K562 (cell line): ENCODE measurements at regions not wholly inside any gene's neighbourhood (a gene's known extent, or its start where the extent isn't known, plus 50 kb on each side); places are given as distances from the start of the nearest gene placed in this dataset.

Experiments used
- ATAC-seq: fragments of 200-7000 bp; cut with Tn5 transposase; 3 replicates; pipeline ENCODE4 v1.9.1; 2020; ENCODE audit warnings: moderate library complexity
- BruUV-seq: library from RNA; stranded (reverse); fragments of 400-500 nt; replicated peaks from 2 replicates; lab custom pipeline; 2021; lab: Mats Ljungman, UMichigan
- CTCF ChIA-PET: fragments of 300-600 bp; formaldehyde crosslinking; extraction: SDS; loops from one replicate; lab custom pipeline; 2021; ENCODE audit warnings: low intra/inter-chr PET ratio; lab: Yijun Ruan, JAX
- POLR2A ChIA-PET: fragments of 300-600, 350-650 bp; sonication (Branson Sonifier 250); formaldehyde crosslinking; extraction: SDS; loops from one replicate; lab custom pipeline; 2021; ENCODE audit warnings: antibody characterized with exemption, inconsistent platforms; lab: Yijun Ruan, JAX
- DNase-seq, 4 experiments: peaks; one replicate each; pipeline versions ENCODE4 v3.0.0 to v3.0.0-alpha.2; 2011 to 2018; ENCODE audit warnings: low spot score in 3 of 4, mixed read lengths in 3 of 4; ENCODE audit errors: extremely low read depth in 1 of 4
- FAIRE-seq: peaks from 2 replicates; lab custom pipeline; 2011; peaks lifted over from hg19 to GRCh38; lab: Jason Lieb, UNC
- H2AFZ ChIP-seq: 2 replicates; pipeline ENCODE4 v1.6.0; 2011; ENCODE audit warnings: low read depth, low read length, control low read depth, inconsistent platforms
- H3K27ac ChIP-seq: fragments of 200-600 bp; 3 replicates; pipeline ENCODE4 v1.8.0; 2011; ENCODE audit warnings: low read depth, mild to moderate bottlenecking, control low read depth, inconsistent platforms, low read length, moderate library complexity, mixed read lengths; ENCODE audit errors: extremely low read depth
- H3K27me3 ChIP-seq, 2 experiments: fragments of 300-600 bp in 1 of 2; 2 replicates in 1 of 2; 3 replicates in 1 of 2; pipeline versions ENCODE4 v1.6.0 to v1.8.0; 2011; ENCODE audit warnings: inconsistent platforms in 2 of 2, low read length in 2 of 2, mild to moderate bottlenecking in 1 of 2, mixed read lengths in 1 of 2, moderate library complexity in 1 of 2; ENCODE audit not compliant: control insufficient read depth in 2 of 2, insufficient read depth in 2 of 2
- H3K36me3 ChIP-seq: fragments of 300-600 bp; 3 replicates; pipeline ENCODE4 v1.8.0; 2011; ENCODE audit warnings: mild to moderate bottlenecking, low read length, inconsistent platforms; ENCODE audit not compliant: control insufficient read depth, insufficient read depth
- H3K4me1 ChIP-seq, 2 experiments: fragments of 200-600 bp in 1 of 2; replicated peaks in 1 of 2; 2 replicates in 1 of 2; 3 replicates in 1 of 2; pipeline versions ENCODE4 v1.5.1 to v1.8.0; 2011; ENCODE audit warnings: inconsistent platforms in 2 of 2, low read length in 2 of 2, mild to moderate bottlenecking in 1 of 2, mixed read lengths in 1 of 2, moderate library complexity in 1 of 2; ENCODE audit not compliant: control insufficient read depth in 2 of 2, insufficient read depth in 2 of 2
- H3K4me2 ChIP-seq: 2 replicates; pipeline ENCODE4 v1.6.1; 2011; ENCODE audit warnings: low read length, control low read depth, inconsistent platforms, mixed read lengths; ENCODE audit not compliant: insufficient read depth
- H3K4me3 ChIP-seq: fragments of 200-600 bp; sonication (generic), shearing (Covaris generic); 2 replicates; pipeline ENCODE4 v1.5.1; 2016; ENCODE audit warnings: control low read depth, inconsistent platforms
- H3K79me2 ChIP-seq: fragments of 200-600 bp; 3 replicates; pipeline ENCODE4 v1.8.0; 2011; ENCODE audit warnings: low read length, inconsistent platforms; ENCODE audit not compliant: control insufficient read depth, insufficient read depth
- H3K9ac ChIP-seq, 2 experiments: 2 replicates each; pipeline versions ENCODE4 v1.6.0 to v1.6.1; 2011; ENCODE audit warnings: low read depth in 2 of 2, low read length in 2 of 2, control low read depth in 1 of 2, inconsistent platforms in 1 of 2, mild to moderate bottlenecking in 1 of 2, mixed read lengths in 1 of 2; ENCODE audit not compliant: insufficient read depth in 1 of 2
- H3K9me1 ChIP-seq: one replicate; pipeline ENCODE4 v1.6.0; 2011; ENCODE audit warnings: inconsistent platforms, mild to moderate bottlenecking, low read length, moderate library complexity; ENCODE audit not compliant: control insufficient read depth, insufficient read depth
- H3K9me3 ChIP-seq: replicated peaks from 2 replicates; pipeline ENCODE4 v1.5.1; 2011; ENCODE audit warnings: low read depth, low read length, inconsistent platforms; ENCODE audit not compliant: control insufficient read depth, insufficient read depth
- H4K20me1 ChIP-seq: replicated peaks from 2 replicates; pipeline ENCODE4 v1.6.1; 2011; ENCODE audit warnings: low read length, inconsistent platforms, mixed read lengths; ENCODE audit not compliant: control insufficient read depth, insufficient read depth
- BCOR ChIP-seq: fragments of 450-650 bp; IDR thresholded peaks from 2 replicates; pipeline ENCODE4 v1.6.1; 2016
- CCAR2 ChIP-seq: fragments of 200-400 bp; formaldehyde crosslinking; IDR thresholded peaks from 2 replicates; pipeline ENCODE4 v1.6.1; 2017; ENCODE audit warnings: mild to moderate bottlenecking, low read depth, low read length
- GTF2F1 ChIP-seq: IDR thresholded peaks from 2 replicates; pipeline ENCODE4 v1.6.1; 2011; ENCODE audit warnings: low read depth, low read length, improper control_type of control experiment
- POLR3G ChIP-seq: IDR thresholded peaks from 2 replicates; pipeline ENCODE4 v1.6.1; 2011; ENCODE audit not compliant: insufficient read length, insufficient replicate concordance; ENCODE audit errors: extremely low read depth
- RBBP5 ChIP-seq: fragments of 200-600 bp; sonication (generic); IDR thresholded peaks from 2 replicates; pipeline ENCODE4 v1.6.1; 2012; ENCODE audit warnings: borderline replicate concordance, mild to moderate bottlenecking, low read length, control low read depth, inconsistent platforms; ENCODE audit not compliant: insufficient read depth, poor library complexity, severe bottlenecking
- WGBS: fragments of 100-300 bp; shearing (Covaris generic); methylation state at CpG from one replicate; pipeline ENCODE4 v1.1.6; 2016; ENCODE audit warnings: low coverage, mixed read lengths; ENCODE audit not compliant: insufficient coverage; ENCODE audit errors: missing lambda C conversion rate; 5-methylcytosine and 5-hydroxymethylcytosine counted together
- in situ Hi-C: fragments of 300-500 bp; cut with MboI; formaldehyde crosslinking; loops from 4 replicates; pipeline ENCODE4 v1.15.0; 2018; ENCODE audit warnings: inconsistent platforms, mixed read lengths
- intact Hi-C: fragments of 100-400 bp; cut with micrococcal nuclease; formaldehyde crosslinking; loops from 2 replicates; pipeline ENCODE4 v1.14.2; 2022
- TF ChIP-seq, protein P1 (sequence below): sonication (generic); formaldehyde crosslinking; IDR thresholded peaks from 2 replicates; pipeline ENCODE4 v1.8.0; 2022; ENCODE audit warnings: mild to moderate bottlenecking, missing genetic modification reagents
- TF ChIP-seq, protein P2 (sequence below), 2 experiments: IDR thresholded peaks; 2 replicates each; pipeline ENCODE4 v1.6.1; 2012; ENCODE audit warnings: improper control_type of control experiment in 2 of 2, low read depth in 2 of 2, low read length in 2 of 2, borderline replicate concordance in 1 of 2
- TF ChIP-seq, protein P3 (sequence below): IDR thresholded peaks from 2 replicates; pipeline ENCODE4 v1.6.1; 2012; ENCODE audit warnings: low read depth, low read length, improper control_type of control experiment, borderline replicate concordance
- TF ChIP-seq, protein P4 (sequence below): sonication (generic); formaldehyde crosslinking; IDR thresholded peaks from 2 replicates; pipeline ENCODE4 v1.8.1; 2022; ENCODE audit warnings: missing genetic modification reagents
- TF ChIP-seq, protein P5 (sequence below), 3 experiments: fragments of 200-800 bp in 1 of 3; sonication (Bioruptor generic) in 1 of 3; sonication (generic) in 1 of 3; formaldehyde crosslinking in 1 of 3; IDR thresholded peaks; 2 replicates each; pipeline versions ENCODE4 v1.6.1 to v1.8.0; 2016 to 2022; ENCODE audit warnings: mild to moderate bottlenecking in 2 of 3, missing compliant biosample characterization in 2 of 3, missing genetic modification characterization in 2 of 3, missing genetic modification reagents in 1 of 3
- TF ChIP-seq, protein P6 (sequence below), 3 experiments: IDR thresholded peaks in 2 of 3; conservative IDR thresholded peaks in 1 of 3; 2 replicates each; pipeline ENCODE4 v1.5.1; 2011 to 2012; ENCODE audit warnings: low read length in 3 of 3, mild to moderate bottlenecking in 3 of 3, control low read depth in 2 of 3, improper control_type of control experiment in 1 of 3, inconsistent platforms in 1 of 3, low read depth in 1 of 3, mixed read lengths in 1 of 3, moderate library complexity in 1 of 3; ENCODE audit not compliant: insufficient read depth in 2 of 3

DNA sequence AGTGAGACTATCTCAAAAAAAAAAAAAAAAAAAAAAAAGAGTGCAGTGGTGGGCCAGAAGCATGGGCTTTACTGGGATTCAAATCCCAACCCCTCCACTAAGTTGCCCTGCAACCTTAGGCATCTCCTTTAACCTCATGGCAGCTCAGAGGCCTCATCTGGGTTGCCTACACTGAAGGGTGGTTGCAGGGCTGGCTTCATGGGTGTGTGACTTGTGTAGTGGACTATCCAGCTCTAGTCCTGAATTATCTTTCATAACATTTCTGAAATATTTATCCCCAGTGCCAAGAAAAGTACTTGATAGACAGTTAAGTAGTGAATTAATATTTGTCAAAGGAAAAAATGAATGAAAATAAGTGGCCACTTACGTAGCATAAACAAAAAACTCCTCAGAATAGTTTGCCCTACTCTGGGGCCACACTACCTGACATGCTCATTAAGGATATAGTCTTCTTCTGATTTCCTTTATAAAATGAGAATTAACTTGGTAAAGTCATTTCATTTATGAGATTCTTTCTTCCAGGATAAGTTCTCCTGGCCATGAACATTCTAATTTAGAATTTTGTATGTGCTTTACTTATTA is 116.0 kb upstream of the SYT13 start:
- CTCF ChIA-PET = no interaction called here
- H3K27ac ChIP-seq = no peak overlapping the region
- no peak for DNase-seq
- H4K20me1 ChIP-seq = no peaks in the 10 kb centered on the region
- no peak overlapping the region for H3K9ac ChIP-seq
- POLR2A ChIA-PET = no interaction called here
- no peak overlapping the region for H3K4me2 ChIP-seq
- in situ Hi-C loops (no loop called here), intact Hi-C loops (no loop called here)
- H3K79me2 ChIP-seq = no peaks in the 10 kb centered on the region
- peaks cover 0 to 26% of the 10 kb centered on the region in 2 experiments; a peak in 2 of 5 replicates for H3K27me3 ChIP-seq
- H3K36me3 ChIP-seq = no peaks in the 10 kb centered on the region
- no peaks in the 10 kb centered on the region for H3K4me1 ChIP-seq
- no peaks in the 10 kb centered on the region for H3K9me3 ChIP-seq
- no peaks in the 10 kb centered on the region for H3K9me1 ChIP-seq
- no TSS peak for BruUV-seq
- no peak for ATAC-seq
- no peak overlapping the region for H2AFZ ChIP-seq
- 6% methylated on average over 1 of the region's 1 CpG for WGBS
- peak; percentile 40 for FAIRE-seq
- no peak overlapping the region for H3K4me3 ChIP-seq
- TF ChIP-seq POLR3G (no peak), RBBP5 (no peak), CCAR2 (no peak), GTF2F1 (no peak), BCOR (no peak)
- TF ChIP-seq, protein P1, sequence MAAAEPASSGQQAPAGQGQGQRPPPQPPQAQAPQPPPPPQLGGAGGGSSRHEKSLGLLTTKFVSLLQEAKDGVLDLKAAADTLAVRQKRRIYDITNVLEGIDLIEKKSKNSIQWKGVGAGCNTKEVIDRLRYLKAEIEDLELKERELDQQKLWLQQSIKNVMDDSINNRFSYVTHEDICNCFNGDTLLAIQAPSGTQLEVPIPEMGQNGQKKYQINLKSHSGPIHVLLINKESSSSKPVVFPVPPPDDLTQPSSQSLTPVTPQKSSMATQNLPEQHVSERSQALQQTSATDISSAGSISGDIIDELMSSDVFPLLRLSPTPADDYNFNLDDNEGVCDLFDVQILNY = no peak
- TF ChIP-seq, protein P2, sequence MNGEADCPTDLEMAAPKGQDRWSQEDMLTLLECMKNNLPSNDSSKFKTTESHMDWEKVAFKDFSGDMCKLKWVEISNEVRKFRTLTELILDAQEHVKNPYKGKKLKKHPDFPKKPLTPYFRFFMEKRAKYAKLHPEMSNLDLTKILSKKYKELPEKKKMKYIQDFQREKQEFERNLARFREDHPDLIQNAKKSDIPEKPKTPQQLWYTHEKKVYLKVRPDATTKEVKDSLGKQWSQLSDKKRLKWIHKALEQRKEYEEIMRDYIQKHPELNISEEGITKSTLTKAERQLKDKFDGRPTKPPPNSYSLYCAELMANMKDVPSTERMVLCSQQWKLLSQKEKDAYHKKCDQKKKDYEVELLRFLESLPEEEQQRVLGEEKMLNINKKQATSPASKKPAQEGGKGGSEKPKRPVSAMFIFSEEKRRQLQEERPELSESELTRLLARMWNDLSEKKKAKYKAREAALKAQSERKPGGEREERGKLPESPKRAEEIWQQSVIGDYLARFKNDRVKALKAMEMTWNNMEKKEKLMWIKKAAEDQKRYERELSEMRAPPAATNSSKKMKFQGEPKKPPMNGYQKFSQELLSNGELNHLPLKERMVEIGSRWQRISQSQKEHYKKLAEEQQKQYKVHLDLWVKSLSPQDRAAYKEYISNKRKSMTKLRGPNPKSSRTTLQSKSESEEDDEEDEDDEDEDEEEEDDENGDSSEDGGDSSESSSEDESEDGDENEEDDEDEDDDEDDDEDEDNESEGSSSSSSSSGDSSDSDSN (IDR thresholded peaks at IDR 0.05; ENCODE audit: borderline replicate concordance in 1 of 2, low read depth in 2 of 2, low read length in 2 of 2) = no peak
- TF ChIP-seq, protein P3, sequence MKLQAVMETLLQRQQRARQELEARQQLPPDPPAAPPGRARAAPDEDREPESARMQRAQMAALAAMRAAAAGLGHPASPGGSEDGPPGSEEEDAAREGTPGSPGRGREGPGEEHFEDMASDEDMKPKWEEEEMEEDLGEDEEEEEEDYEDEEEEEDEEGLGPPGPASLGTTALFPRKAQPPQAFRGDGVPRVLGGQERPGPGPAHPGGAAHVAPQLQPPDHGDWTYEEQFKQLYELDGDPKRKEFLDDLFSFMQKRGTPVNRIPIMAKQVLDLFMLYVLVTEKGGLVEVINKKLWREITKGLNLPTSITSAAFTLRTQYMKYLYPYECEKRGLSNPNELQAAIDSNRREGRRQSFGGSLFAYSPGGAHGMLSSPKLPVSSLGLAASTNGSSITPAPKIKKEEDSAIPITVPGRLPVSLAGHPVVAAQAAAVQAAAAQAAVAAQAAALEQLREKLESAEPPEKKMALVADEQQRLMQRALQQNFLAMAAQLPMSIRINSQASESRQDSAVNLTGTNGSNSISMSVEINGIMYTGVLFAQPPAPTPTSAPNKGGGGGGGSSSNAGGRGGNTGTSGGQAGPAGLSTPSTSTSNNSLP = no peak
- TF ChIP-seq, protein P4, sequence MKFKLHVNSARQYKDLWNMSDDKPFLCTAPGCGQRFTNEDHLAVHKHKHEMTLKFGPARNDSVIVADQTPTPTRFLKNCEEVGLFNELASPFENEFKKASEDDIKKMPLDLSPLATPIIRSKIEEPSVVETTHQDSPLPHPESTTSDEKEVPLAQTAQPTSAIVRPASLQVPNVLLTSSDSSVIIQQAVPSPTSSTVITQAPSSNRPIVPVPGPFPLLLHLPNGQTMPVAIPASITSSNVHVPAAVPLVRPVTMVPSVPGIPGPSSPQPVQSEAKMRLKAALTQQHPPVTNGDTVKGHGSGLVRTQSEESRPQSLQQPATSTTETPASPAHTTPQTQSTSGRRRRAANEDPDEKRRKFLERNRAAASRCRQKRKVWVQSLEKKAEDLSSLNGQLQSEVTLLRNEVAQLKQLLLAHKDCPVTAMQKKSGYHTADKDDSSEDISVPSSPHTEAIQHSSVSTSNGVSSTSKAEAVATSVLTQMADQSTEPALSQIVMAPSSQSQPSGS (CRISPR knock-in tag) = no peak
- TF ChIP-seq, protein P5, sequence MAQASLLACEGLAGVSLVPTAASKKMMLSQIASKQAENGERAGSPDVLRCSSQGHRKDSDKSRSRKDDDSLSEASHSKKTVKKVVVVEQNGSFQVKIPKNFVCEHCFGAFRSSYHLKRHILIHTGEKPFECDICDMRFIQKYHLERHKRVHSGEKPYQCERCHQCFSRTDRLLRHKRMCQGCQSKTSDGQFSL (CRISPR knock-in tag; IDR thresholded peaks at IDR 0.05) = no peak
- TF ChIP-seq, protein P5 (tag; IDR thresholded peaks at IDR 0.05) = no peak
- TF ChIP-seq, protein P6, sequence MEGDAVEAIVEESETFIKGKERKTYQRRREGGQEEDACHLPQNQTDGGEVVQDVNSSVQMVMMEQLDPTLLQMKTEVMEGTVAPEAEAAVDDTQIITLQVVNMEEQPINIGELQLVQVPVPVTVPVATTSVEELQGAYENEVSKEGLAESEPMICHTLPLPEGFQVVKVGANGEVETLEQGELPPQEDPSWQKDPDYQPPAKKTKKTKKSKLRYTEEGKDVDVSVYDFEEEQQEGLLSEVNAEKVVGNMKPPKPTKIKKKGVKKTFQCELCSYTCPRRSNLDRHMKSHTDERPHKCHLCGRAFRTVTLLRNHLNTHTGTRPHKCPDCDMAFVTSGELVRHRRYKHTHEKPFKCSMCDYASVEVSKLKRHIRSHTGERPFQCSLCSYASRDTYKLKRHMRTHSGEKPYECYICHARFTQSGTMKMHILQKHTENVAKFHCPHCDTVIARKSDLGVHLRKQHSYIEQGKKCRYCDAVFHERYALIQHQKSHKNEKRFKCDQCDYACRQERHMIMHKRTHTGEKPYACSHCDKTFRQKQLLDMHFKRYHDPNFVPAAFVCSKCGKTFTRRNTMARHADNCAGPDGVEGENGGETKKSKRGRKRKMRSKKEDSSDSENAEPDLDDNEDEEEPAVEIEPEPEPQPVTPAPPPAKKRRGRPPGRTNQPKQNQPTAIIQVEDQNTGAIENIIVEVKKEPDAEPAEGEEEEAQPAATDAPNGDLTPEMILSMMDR (IDR thresholded peaks at IDR 0.05 in 2 of 3, conservative IDR thresholded peaks at IDR 0.05 in 1 of 3; ENCODE audit: insufficient read depth in 2 of 3, low read depth in 1 of 3, low read length in 3 of 3) = no peak
